Activated naive CD4-positive, alpha-beta T cell treated with anti-CD3 and anti-CD28 coated beads, Interleukin-2, amount 50 U/mL, for 24 hours (primary cell): ENCODE measurements at regions not wholly inside any gene's neighbourhood (a gene's known extent, or its start where the extent isn't known, plus 50 kb on each side); places are given as distances from the start of the nearest gene placed in this dataset.

Source experiments
- H3K27ac Mint-ChIP-seq: one replicate; pipeline ENCODE4 v1.8.0; 2021; ENCODE audit warnings: mild to moderate bottlenecking, mixed read lengths
- H3K27me3 Mint-ChIP-seq: one replicate; pipeline ENCODE4 v1.8.0; 2021; ENCODE audit warnings: mixed read lengths
- H3K36me3 Mint-ChIP-seq: one replicate; pipeline ENCODE4 v1.8.0; 2021; ENCODE audit warnings: mixed read lengths
- H3K4me1 Mint-ChIP-seq: one replicate; pipeline ENCODE4 v1.8.0; 2021; ENCODE audit warnings: mixed read lengths
- H3K4me3 Mint-ChIP-seq: one replicate; pipeline ENCODE4 v1.8.0; 2021; ENCODE audit warnings: mild to moderate bottlenecking, mixed read lengths
- H3K9me3 Mint-ChIP-seq: one replicate; pipeline ENCODE4 v1.8.0; 2021; ENCODE audit warnings: mixed read lengths

GRCh38 chr5:171651102-171651501 is 134.5 kb upstream of the SMIM23 start:
- Mint-ChIP-seq H3K27ac (no peak overlapping the region), H3K36me3 (no peaks in the 10 kb centered on the region), H3K4me3 (no peak overlapping the region)

DNA sequence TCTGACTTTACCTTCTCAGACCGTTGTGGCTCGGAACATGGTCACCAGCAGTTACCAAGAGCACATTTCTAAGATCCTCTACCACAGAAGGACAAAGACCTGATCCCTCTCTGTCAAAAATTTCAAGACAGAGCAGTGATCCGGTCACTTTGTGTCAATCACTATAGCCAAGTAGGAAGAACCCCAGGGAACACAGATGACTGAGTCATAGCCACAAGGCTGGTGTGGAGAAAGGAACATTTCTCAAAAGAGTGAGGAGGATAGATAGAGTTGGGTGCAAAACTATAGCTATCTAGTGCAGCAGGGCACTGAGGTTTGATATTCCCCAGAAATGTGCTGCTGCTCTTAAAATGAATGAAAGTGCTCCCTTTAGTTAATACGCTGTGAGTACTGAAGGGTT is 130.7 kb upstream of the SMIM23 start:
- H3K4me1 Mint-ChIP-seq: no peaks in the 10 kb centered on the region
- H3K36me3 Mint-ChIP-seq: no peaks in the 10 kb centered on the region
- H3K4me3 Mint-ChIP-seq: no peak overlapping the region
- H3K27ac Mint-ChIP-seq: no peak overlapping the region
- peaks cover 1% of the 10 kb centered on the region for H3K27me3 Mint-ChIP-seq
- H3K9me3 Mint-ChIP-seq: no peaks in the 10 kb centered on the region

More at GRCh38 chr5:171651102-171651501, 134.5 kb upstream of the SMIM23 start:
- H3K9me3 Mint-ChIP-seq: no peaks in the 10 kb centered on the region
- peaks cover 1% of the 10 kb centered on the region for H3K27me3 Mint-ChIP-seq
- H3K4me1 Mint-ChIP-seq: no peaks in the 10 kb centered on the region

- Mint-ChIP-seq H3K36me3 (no peaks in the 10 kb centered on the region), H3K4me1 (no peaks in the 10 kb centered on the region), H3K9me3 (no peaks in the 10 kb centered on the region), H3K4me3 (no peak overlapping the region), H3K27ac (no peak overlapping the region), H3K27me3 (peaks cover 1% of the 10 kb centered on the region)
Measured at GRCh38 chr5:171657473-171657872, 128.1 kb upstream of the SMIM23 start.

GRCh38 chr5:171659896-171660295 is 125.7 kb upstream of the SMIM23 start:
- no peaks in the 10 kb centered on the region for H3K36me3 Mint-ChIP-seq
- peaks cover 1% of the 10 kb centered on the region for H3K27me3 Mint-ChIP-seq
- no peak overlapping the region for H3K27ac Mint-ChIP-seq
- no peaks in the 10 kb centered on the region for H3K9me3 Mint-ChIP-seq
- H3K4me1 Mint-ChIP-seq: no peaks in the 10 kb centered on the region
- H3K4me3 Mint-ChIP-seq: no peak overlapping the region

GRCh38 chr5:171660434-171660833 is 125.2 kb upstream of the SMIM23 start:
- H3K9me3 Mint-ChIP-seq: no peaks in the 10 kb centered on the region
- H3K4me3 Mint-ChIP-seq: no peak overlapping the region
- H3K36me3 Mint-ChIP-seq: no peaks in the 10 kb centered on the region
- H3K4me1 Mint-ChIP-seq: no peaks in the 10 kb centered on the region
- H3K27ac Mint-ChIP-seq: no peak overlapping the region
- no peaks in the 10 kb centered on the region for H3K27me3 Mint-ChIP-seq

DNA sequence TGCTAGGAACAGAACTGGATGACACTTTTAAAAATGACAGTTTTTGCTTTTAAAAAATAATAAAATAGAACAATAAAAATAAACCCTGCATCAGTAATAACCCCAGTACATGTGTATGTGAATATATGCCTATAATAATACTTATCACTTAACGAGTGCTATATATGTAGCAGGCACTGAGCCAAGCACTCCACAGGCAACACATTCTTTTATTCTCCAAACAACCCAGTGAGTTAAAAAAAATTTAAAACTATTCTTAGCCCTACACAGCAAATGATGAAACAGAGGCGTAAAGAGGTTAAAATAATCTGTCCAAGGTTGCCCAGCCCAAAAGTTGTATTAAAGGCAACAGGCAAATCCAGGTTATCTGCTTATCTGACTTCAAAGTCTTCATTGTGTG is 124.5 kb upstream of the SMIM23 start:
- Mint-ChIP-seq H3K27ac (no peak overlapping the region), H3K4me1 (no peaks in the 10 kb centered on the region), H3K9me3 (no peaks in the 10 kb centered on the region), H3K27me3 (no peaks in the 10 kb centered on the region), H3K4me3 (no peak overlapping the region), H3K36me3 (no peaks in the 10 kb centered on the region)

DNA sequence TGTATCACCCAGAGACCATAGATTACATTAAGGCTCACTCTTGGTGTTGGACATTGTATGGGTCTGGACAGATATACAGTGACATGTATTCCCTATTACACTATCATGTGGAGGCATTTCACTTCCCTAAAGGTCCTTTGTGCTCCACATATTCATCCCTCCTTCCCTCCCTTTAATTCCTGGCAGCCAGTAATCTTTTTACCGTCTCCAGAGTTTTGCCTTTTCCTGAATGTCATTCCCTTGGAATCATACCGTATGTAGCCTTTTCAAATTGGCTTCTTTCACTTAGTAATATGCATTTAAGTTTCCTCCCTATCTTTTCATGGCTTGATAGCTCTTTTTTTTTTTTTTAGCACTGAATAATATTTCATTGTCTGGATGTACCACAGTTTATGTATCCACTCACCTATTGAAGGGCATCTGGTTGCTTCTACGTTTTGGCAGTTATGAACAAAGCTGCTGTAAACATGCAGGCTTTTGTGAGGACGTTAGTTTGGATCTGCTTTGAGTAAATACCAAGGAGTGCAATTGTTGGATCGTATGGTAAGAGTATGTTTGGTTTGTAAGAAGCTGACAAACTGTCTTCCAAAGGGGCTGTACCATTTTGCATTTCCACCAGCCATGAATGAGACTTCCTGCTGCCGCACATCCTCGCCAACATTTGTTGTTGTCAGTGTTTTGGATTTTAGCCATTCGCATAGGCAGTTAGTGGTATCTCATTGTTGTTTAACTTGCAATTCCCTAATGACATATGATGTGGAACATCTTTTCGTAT is 122.1 kb upstream of the SMIM23 start:
- Mint-ChIP-seq H3K27me3 (no peaks in the 10 kb centered on the region), H3K36me3 (no peaks in the 10 kb centered on the region)

GRCh38 chr5:171664489-171664888 is 121.1 kb upstream of the SMIM23 start:
- Mint-ChIP-seq H3K27me3 (no peaks in the 10 kb centered on the region), H3K4me3 (no peak overlapping the region), H3K36me3 (no peaks in the 10 kb centered on the region), H3K27ac (no peak overlapping the region), H3K4me1 (no peaks in the 10 kb centered on the region), H3K9me3 (no peaks in the 10 kb centered on the region)

More for the DNA sequence above, 122.1 kb upstream of the SMIM23 start:
- no peaks in the 10 kb centered on the region for H3K9me3 Mint-ChIP-seq
- no peak overlapping the region for H3K27ac Mint-ChIP-seq
- H3K4me1 Mint-ChIP-seq: no peaks in the 10 kb centered on the region
- no peak overlapping the region for H3K4me3 Mint-ChIP-seq

DNA sequence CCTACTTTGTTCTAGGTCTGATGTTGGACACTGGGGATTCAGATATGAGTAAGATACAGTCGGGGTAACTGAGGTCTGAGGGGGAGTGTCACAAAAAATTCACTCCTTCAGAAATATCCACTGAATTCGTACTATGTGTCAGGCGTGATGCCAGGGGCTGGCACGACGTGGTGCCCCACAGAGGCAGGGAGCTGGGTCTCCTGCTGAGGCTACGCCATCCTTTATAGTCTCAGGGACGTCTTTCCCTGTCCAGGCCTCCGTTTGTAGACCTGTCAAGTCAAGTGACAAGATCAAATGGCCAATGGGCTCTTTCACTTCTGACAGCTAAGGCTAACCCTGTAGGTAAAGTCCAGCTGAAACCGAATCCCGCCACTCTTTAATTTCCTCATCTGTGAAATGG is 118.8 kb upstream of the SMIM23 start:
- no peaks in the 10 kb centered on the region for H3K4me1 Mint-ChIP-seq
- no peaks in the 10 kb centered on the region for H3K9me3 Mint-ChIP-seq
- H3K36me3 Mint-ChIP-seq: no peaks in the 10 kb centered on the region
- peaks cover 3% of the 10 kb centered on the region for H3K27me3 Mint-ChIP-seq
- H3K27ac Mint-ChIP-seq: no peak overlapping the region
- H3K4me3 Mint-ChIP-seq: no peak overlapping the region

DNA sequence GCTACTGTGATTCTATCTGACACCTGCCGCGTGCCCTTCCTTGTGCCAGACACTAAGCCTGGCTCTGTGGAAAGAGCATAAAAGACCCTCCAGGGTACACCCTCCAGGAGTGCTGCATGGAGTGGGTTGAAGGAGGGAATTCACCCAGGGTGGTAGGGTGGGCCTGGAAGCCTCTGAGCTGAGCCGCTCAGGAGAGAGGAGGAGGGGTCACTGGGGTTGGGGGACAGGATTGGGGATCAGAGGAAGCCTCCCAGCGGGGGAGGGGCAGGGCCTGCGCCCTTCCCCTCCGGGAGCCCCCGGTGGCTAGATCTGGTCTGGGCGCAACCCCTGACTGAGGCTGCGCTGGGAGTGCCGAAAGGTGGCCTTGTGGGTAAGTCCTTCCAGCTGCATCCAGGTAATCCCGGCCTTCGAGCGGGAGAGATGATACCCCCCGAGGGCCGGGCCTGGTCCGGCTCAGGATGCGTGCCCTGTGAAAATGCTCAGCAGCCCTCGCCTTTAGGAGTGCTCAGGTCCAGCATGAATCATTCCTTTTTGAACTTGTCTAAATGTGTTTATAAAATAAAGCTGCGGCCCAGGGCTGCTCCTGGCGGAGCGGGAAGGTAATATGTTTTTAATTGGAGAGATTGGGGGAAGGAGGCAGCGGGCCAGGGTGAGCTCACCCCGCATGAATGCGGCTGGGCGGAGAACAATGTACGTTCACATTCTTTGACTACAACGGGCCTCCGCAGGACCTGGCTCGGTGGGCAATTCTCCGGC is 118.1 kb upstream of the SMIM23 start:
- H3K9me3 Mint-ChIP-seq: no peaks in the 10 kb centered on the region
- H3K4me1 Mint-ChIP-seq: no peaks in the 10 kb centered on the region
- peaks cover 3% of the 10 kb centered on the region for H3K27me3 Mint-ChIP-seq
- H3K4me3 Mint-ChIP-seq: no peak overlapping the region
- H3K27ac Mint-ChIP-seq: no peak overlapping the region
- H3K36me3 Mint-ChIP-seq: no peaks in the 10 kb centered on the region

DNA sequence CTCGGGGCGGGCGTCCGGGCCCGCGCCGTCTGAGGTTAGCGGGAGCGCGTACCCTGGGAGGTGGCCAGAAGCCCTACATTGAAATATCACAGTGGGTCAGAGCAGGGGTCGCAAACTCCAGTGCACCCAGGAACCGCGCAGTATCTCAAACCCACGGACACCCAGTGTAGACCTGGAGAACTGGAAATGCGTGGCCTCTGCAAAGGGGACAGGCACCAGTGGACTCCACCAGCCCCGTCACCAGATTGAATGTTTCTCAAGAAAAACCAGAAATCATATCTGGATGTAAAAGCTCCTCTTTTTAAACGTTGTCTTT is 117.6 kb upstream of the SMIM23 start:
- no peak overlapping the region for H3K4me3 Mint-ChIP-seq
- H3K27ac Mint-ChIP-seq: no peak overlapping the region
- H3K9me3 Mint-ChIP-seq: no peaks in the 10 kb centered on the region
- peaks cover 3% of the 10 kb centered on the region for H3K27me3 Mint-ChIP-seq
- no peaks in the 10 kb centered on the region for H3K4me1 Mint-ChIP-seq
- no peaks in the 10 kb centered on the region for H3K36me3 Mint-ChIP-seq

DNA sequence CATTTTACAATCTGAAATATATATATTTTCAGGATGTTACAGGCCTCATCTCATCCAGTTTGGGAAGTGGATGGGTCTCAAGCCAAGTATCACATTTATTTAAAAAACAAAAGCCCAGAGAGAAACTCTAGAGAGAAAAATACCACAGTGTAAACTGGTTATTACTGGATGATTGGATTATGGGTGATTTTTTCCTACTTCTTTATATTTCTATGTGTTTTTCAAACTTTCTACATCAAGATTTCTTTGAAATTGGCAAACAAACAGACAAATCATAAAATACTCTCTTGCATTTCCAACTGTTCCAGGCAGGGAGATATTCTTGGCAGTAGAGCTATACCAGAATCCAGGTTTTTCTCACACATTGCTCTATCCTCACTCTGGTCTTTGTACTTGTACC is 116.0 kb upstream of the SMIM23 start:
- peaks cover 3% of the 10 kb centered on the region for H3K27me3 Mint-ChIP-seq
- H3K36me3 Mint-ChIP-seq: no peaks in the 10 kb centered on the region
- no peak overlapping the region for H3K4me3 Mint-ChIP-seq
- H3K27ac Mint-ChIP-seq: no peak overlapping the region
- no peaks in the 10 kb centered on the region for H3K9me3 Mint-ChIP-seq
- H3K4me1 Mint-ChIP-seq: no peaks in the 10 kb centered on the region

GRCh38 chr5:171672556-171672955 is 113.1 kb upstream of the SMIM23 start:
- Mint-ChIP-seq H3K9me3 (peaks cover 5% of the 10 kb centered on the region), H3K4me1 (no peaks in the 10 kb centered on the region), H3K27me3 (peaks cover 13% of the 10 kb centered on the region), H3K27ac (no peak overlapping the region), H3K36me3 (no peaks in the 10 kb centered on the region), H3K4me3 (no peak overlapping the region)

- Mint-ChIP-seq H3K27me3 (peaks cover 13% of the 10 kb centered on the region), H3K27ac (no peak overlapping the region), H3K4me3 (no peak overlapping the region), H3K4me1 (no peaks in the 10 kb centered on the region), H3K36me3 (no peaks in the 10 kb centered on the region), H3K9me3 (peaks cover 5% of the 10 kb centered on the region)
Measured at GRCh38 chr5:171673328-171673727, 112.3 kb upstream of the SMIM23 start.

DNA sequence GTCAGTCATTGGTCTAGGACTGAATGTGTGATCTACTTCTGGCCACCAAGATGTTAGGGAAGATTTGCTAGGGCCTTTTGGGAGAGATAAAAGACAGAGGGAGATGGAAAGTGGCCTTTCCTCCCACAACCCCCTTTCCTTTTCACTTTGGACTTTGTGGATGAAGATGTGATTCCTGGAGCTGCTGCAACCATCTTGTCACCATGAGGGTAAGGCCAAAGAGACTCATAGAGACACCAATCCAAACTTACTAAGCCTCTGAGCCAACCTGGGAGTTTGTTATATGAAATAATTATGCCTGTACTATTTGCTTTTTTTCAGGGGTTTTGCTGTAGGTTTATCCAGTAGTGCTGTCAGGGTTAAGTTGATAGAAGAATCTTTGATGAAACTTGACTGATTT is 111.8 kb upstream of the SMIM23 start:
- H3K27ac Mint-ChIP-seq: no peak overlapping the region
- peaks cover 5% of the 10 kb centered on the region for H3K9me3 Mint-ChIP-seq
- no peaks in the 10 kb centered on the region for H3K36me3 Mint-ChIP-seq
- H3K4me1 Mint-ChIP-seq: no peaks in the 10 kb centered on the region
- H3K4me3 Mint-ChIP-seq: no peak overlapping the region
- H3K27me3 Mint-ChIP-seq: peaks cover 13% of the 10 kb centered on the region

- Mint-ChIP-seq H3K4me1 (no peaks in the 10 kb centered on the region), H3K36me3 (no peaks in the 10 kb centered on the region), H3K4me3 (no peak overlapping the region), H3K27ac (no peak overlapping the region), H3K9me3 (peaks cover 5% of the 10 kb centered on the region), H3K27me3 (peaks cover 13% of the 10 kb centered on the region)
Measured at GRCh38 chr5:171675511-171675910, 110.1 kb upstream of the SMIM23 start.
